Endothelial cell of umbilical vein (primary cell): ENCODE measurements at regions not wholly inside any gene's neighbourhood (a gene's known extent, or its start where the extent isn't known, plus 50 kb on each side); places are given as distances from the start of the nearest gene placed in this dataset.

Experiments used
- BruUV-seq: library from RNA; stranded (reverse); fragments of 400-500 nt; replicated peaks from 2 replicates; lab custom pipeline; 2021; lab: Mats Ljungman, UMichigan
- CTCF ChIA-PET: fragments of 300-600, 350-600 bp; sonication (Branson Sonifier 250); formaldehyde crosslinking; loops from one replicate; lab custom pipeline; 2021; ENCODE audit warnings: antibody characterized with exemption, inconsistent platforms; lab: Charles Lee
- POLR2A ChIA-PET: fragments of 300-600, 350-600 bp; sonication (Branson Sonifier 250); formaldehyde crosslinking; loops from one replicate; lab custom pipeline; 2021; ENCODE audit warnings: antibody characterized with exemption, inconsistent platforms; lab: Charles Lee
- DNase-seq: peaks from one replicate; pipeline ENCODE4 v3.0.0-alpha.2; 2011; ENCODE audit warnings: low read depth, low spot score
- FAIRE-seq: peaks from 2 replicates; lab custom pipeline; 2011; peaks lifted over from hg19 to GRCh38; lab: Jason Lieb, UNC
- H2AFZ ChIP-seq: 2 replicates; pipeline ENCODE4 v1.6.0; 2012; ENCODE audit warnings: low read depth, low read length, control low read depth, inconsistent platforms
- H3K27ac ChIP-seq: 2 replicates; pipeline ENCODE4 v1.5.1; 2011; ENCODE audit warnings: low read depth, mild to moderate bottlenecking, control low read depth, low read length, moderate library complexity; ENCODE audit not compliant: insufficient read depth
- H3K27me3 ChIP-seq, 2 experiments: 2 replicates each; pipeline versions ENCODE4 v1.6.0 to v1.6.1; 2011; ENCODE audit warnings: low read length in 2 of 2, mixed read lengths in 1 of 2; ENCODE audit not compliant: control insufficient read depth in 2 of 2, insufficient read depth in 2 of 2
- H3K36me3 ChIP-seq, 2 experiments: 2 replicates in 1 of 2; 3 replicates in 1 of 2; pipeline ENCODE4 v1.5.1; 2011; ENCODE audit warnings: low read length in 2 of 2, mild to moderate bottlenecking in 1 of 2, moderate library complexity in 1 of 2; ENCODE audit not compliant: control insufficient read depth in 2 of 2, insufficient read depth in 2 of 2; ENCODE audit errors: extremely low read depth in 1 of 2
- H3K4me1 ChIP-seq: 3 replicates; pipeline ENCODE4 v1.5.1; 2011; ENCODE audit warnings: mild to moderate bottlenecking, low read length; ENCODE audit not compliant: control insufficient read depth, insufficient read depth; ENCODE audit errors: extremely low read depth
- H3K4me2 ChIP-seq: 2 replicates; pipeline ENCODE4 v1.6.1; 2011; ENCODE audit warnings: low read length, control low read depth, mixed read lengths; ENCODE audit not compliant: insufficient read depth
- H3K4me3 ChIP-seq, 3 experiments: fragments of 200-600 bp in 1 of 3; sonication (generic), shearing (Covaris generic) in 1 of 3; replicated peaks in 1 of 3; 2 replicates each; pipeline ENCODE4 v1.5.1; 2011 to 2016; ENCODE audit warnings: control low read depth in 3 of 3, low read length in 3 of 3, mild to moderate bottlenecking in 2 of 3, inconsistent platforms in 1 of 3, low read depth in 1 of 3, moderate library complexity in 1 of 3; ENCODE audit not compliant: insufficient read depth in 1 of 3
- H3K79me2 ChIP-seq: 2 replicates; pipeline ENCODE4 v1.6.0; 2012; ENCODE audit warnings: low read length, inconsistent platforms; ENCODE audit not compliant: control insufficient read depth, insufficient read depth
- H3K9ac ChIP-seq: replicated peaks from 2 replicates; pipeline ENCODE3; 2011; ENCODE audit warnings: low read length, control low read depth; ENCODE audit not compliant: insufficient read depth; ENCODE audit errors: extremely low read depth
- H3K9me1 ChIP-seq: replicated peaks from 3 replicates; pipeline ENCODE4 v1.6.0; 2011; ENCODE audit warnings: mild to moderate bottlenecking, low read length; ENCODE audit not compliant: control insufficient read depth, insufficient read depth; ENCODE audit errors: extremely low read depth
- H3K9me3 ChIP-seq: replicated peaks from 2 replicates; pipeline ENCODE4 v1.5.1; 2012; ENCODE audit warnings: low read length, inconsistent platforms; ENCODE audit not compliant: control insufficient read depth, insufficient read depth
- H4K20me1 ChIP-seq: replicated peaks from 2 replicates; pipeline ENCODE3; 2011; ENCODE audit warnings: mild to moderate bottlenecking, low read length; ENCODE audit not compliant: control insufficient read depth, insufficient read depth; ENCODE audit errors: extremely low read depth
- EZH2 ChIP-seq: IDR thresholded peaks from 2 replicates; pipeline ENCODE4 v1.6.1; 2012; ENCODE audit warnings: borderline replicate concordance, low read depth, mild to moderate bottlenecking, moderate library complexity, low read length, inconsistent platforms; ENCODE audit not compliant: severe bottlenecking
- FOS ChIP-seq: IDR thresholded peaks from 2 replicates; pipeline ENCODE4 v1.6.1; 2011; ENCODE audit warnings: mild to moderate bottlenecking, low read length, moderate library complexity, borderline replicate concordance; ENCODE audit not compliant: insufficient read depth
- GATA2 ChIP-seq: IDR thresholded peaks from 2 replicates; pipeline ENCODE4 v1.7.0; 2011; ENCODE audit warnings: low read depth, mild to moderate bottlenecking, moderate library complexity, mixed read lengths, low read length; ENCODE audit not compliant: insufficient read length, insufficient read depth
- JUN ChIP-seq: IDR thresholded peaks from 2 replicates; pipeline ENCODE4 v1.6.1; 2011; ENCODE audit warnings: borderline replicate concordance, low read depth; ENCODE audit not compliant: insufficient read length, insufficient read depth
- MAX ChIP-seq: IDR thresholded peaks from 2 replicates; pipeline ENCODE4 v1.6.1; 2011; ENCODE audit not compliant: insufficient read depth, insufficient read length
- POLR2A ChIP-seq: IDR thresholded peaks from 2 replicates; pipeline ENCODE4 v1.6.1; 2012; ENCODE audit warnings: low read depth, mild to moderate bottlenecking, control low read depth, low read length
- dilution Hi-C: fragments of 300-500 bp; cut with MboI; formaldehyde crosslinking; loops from one replicate; pipeline ENCODE4 v1.15.0; 2019; ENCODE audit warnings: low sequenced_read_pairs; ENCODE audit not compliant: extremely low pct_ligation_motif_present
- intact Hi-C: fragments of 100-400 bp; cut with micrococcal nuclease; formaldehyde crosslinking; loops from one replicate; pipeline ENCODE4 v1.10.0; 2022

GRCh38 chr21:38206646-38207045 lies 50.1 kb upstream of the KCNJ15 start:
- no peaks in the 10 kb centered on the region for H3K4me1 ChIP-seq
- H3K9me1 ChIP-seq, result no peaks in the 10 kb centered on the region
- H3K9ac ChIP-seq, result no peak overlapping the region
- dilution Hi-C loops, result no loop called here
- H2AFZ ChIP-seq, result no peak overlapping the region
- H3K27me3 ChIP-seq, result peaks cover 25 to 32% of the 10 kb centered on the region in 2 experiments
- no peaks in the 10 kb centered on the region for H3K9me3 ChIP-seq
- H3K4me2 ChIP-seq, result no peak overlapping the region
- no peaks in the 10 kb centered on the region for H4K20me1 ChIP-seq
- ChIA-PET CTCF (no interaction called here), POLR2A (no interaction called here)
- TF ChIP-seq POLR2A (no peak), FOS (no peak), MAX (no peak), EZH2 (no peak), JUN (no peak), GATA2 (no peak)
- H3K4me3 ChIP-seq, result no peak overlapping the region
- H3K36me3 ChIP-seq, result no peaks in the 10 kb centered on the region
- BruUV-seq, result no TSS peak
- H3K79me2 ChIP-seq, result no peaks in the 10 kb centered on the region
- DNase-seq, result no peak
- no peak overlapping the region for H3K27ac ChIP-seq
- no peak for FAIRE-seq
- intact Hi-C loops, result no loop called here
